ENCODE measurements at regions not wholly inside any gene's neighbourhood (a gene's known extent, or its start where the extent isn't known, plus 50 kb on each side); places are given as distances from the start of the nearest gene placed in this dataset.
"Not testable (repeated sequence)": the region's sequence is repeated elsewhere in the genome, so short reads cannot be mapped to it uniquely, and the experiment has no call there.

DNA sequence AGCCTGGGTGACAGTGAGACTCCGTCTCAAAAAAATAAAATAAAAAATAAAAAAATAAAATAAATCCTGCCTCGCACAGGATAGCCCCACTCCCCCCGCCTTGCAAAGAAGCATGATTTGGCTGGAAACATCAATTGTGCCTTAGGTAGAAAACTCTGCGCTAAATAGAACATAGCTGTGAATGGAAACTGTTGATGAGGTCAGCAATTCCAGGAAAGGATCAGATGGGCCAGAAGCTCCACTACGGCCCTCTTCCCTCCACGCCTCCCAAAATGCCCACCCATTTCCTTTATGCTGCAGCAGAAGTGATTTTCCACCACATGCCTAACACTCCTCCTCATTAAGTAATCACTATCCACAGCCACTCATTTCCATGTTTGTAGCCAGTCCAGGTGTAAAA lies 473.4 kb downstream of the XYLT1 start:
- TF ChIP-seq EZH2phosphoT487 (IDR thresholded peaks at IDR 0.05), result no peak
- TF ChIP-seq, protein P1, sequence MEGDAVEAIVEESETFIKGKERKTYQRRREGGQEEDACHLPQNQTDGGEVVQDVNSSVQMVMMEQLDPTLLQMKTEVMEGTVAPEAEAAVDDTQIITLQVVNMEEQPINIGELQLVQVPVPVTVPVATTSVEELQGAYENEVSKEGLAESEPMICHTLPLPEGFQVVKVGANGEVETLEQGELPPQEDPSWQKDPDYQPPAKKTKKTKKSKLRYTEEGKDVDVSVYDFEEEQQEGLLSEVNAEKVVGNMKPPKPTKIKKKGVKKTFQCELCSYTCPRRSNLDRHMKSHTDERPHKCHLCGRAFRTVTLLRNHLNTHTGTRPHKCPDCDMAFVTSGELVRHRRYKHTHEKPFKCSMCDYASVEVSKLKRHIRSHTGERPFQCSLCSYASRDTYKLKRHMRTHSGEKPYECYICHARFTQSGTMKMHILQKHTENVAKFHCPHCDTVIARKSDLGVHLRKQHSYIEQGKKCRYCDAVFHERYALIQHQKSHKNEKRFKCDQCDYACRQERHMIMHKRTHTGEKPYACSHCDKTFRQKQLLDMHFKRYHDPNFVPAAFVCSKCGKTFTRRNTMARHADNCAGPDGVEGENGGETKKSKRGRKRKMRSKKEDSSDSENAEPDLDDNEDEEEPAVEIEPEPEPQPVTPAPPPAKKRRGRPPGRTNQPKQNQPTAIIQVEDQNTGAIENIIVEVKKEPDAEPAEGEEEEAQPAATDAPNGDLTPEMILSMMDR (IDR thresholded peaks at IDR 0.05), result no peak
- no peak for TF ChIP-seq EZH2 (IDR thresholded peaks at IDR 0.05)
- no peak overlapping the region for H3K4me2 ChIP-seq
- Mint-ChIP-seq H3K27ac (no peak overlapping the region), H3K4me1 (peaks cover 12% of the 10 kb centered on the region), H3K9me3 (no peaks in the 10 kb centered on the region), H3K4me3 (no peak overlapping the region), H3K36me3 (no peaks in the 10 kb centered on the region), H3K27me3 (ENCODE audit: insufficient read depth, low read depth) (no peaks in the 10 kb centered on the region)
- no peaks in the 10 kb centered on the region for H4K20me1 ChIP-seq (ENCODE audit: low read depth)
- H3K9ac ChIP-seq, result no peak overlapping the region
- no peak for DNase-seq (ENCODE audit: low spot score)
- no peaks in the 10 kb centered on the region for H3K27me3 ChIP-seq
- peaks cover 9% of the 10 kb centered on the region for H3F3A ChIP-seq (ENCODE audit: low read depth)
- no peaks in the 10 kb centered on the region for H3K36me3 ChIP-seq
- H3K9me3 ChIP-seq (ENCODE audit: low read depth), result no peaks in the 10 kb centered on the region
- H3K79me2 ChIP-seq (ENCODE audit: low read depth), result no peaks in the 10 kb centered on the region
- no peak overlapping the region for H2AFZ ChIP-seq (replicated peaks)
- H3K4me3 ChIP-seq, result no peak overlapping the region
- no peak overlapping the region for H3K27ac ChIP-seq
- H3K4me1 ChIP-seq, result peaks cover 13% of the 10 kb centered on the region

DNA sequence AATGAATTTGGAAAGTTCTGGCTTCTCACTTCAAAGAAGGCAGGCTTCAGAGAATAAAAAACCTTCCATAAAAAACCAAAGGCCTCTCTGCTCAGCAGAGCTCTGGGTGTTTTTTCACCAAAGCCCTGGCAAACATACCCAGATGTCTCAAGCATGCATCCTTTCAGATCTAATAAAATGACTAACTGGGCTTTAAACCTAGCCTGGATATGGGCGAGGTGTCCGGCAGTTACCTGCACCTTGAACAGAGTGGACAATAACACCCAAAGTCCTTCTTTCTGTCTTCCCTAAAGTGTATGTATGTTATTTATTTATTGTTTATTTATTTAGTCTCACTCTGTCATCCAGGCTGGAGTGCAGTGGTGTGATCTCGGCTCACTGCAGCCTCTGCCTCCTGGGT lies 469.3 kb downstream of the XYLT1 start:
- Histone ChIP-seq H3K9me3 (ENCODE audit: low read depth) (no peaks in the 10 kb centered on the region), H3K4me2 (no peak overlapping the region), H3K4me1 (no peaks in the 10 kb centered on the region), H3K79me2 (ENCODE audit: low read depth) (no peaks in the 10 kb centered on the region), H3K27me3 (no peaks in the 10 kb centered on the region), H3K36me3 (no peaks in the 10 kb centered on the region), H3F3A (ENCODE audit: low read depth) (no peaks in the 10 kb centered on the region), H3K9ac (no peak overlapping the region), H3K27ac (no peak overlapping the region), H3K4me3 (no peak overlapping the region), H4K20me1 (ENCODE audit: low read depth) (no peaks in the 10 kb centered on the region), H2AFZ (replicated peaks) (no peak overlapping the region)
- H3K27me3 Mint-ChIP-seq (ENCODE audit: insufficient read depth, low read depth), result peaks cover 3% of the 10 kb centered on the region
- no peak overlapping the region for H3K27ac Mint-ChIP-seq
- DNase-seq (ENCODE audit: low spot score), result no peak
- H3K4me3 Mint-ChIP-seq, result no peak overlapping the region
- no peaks in the 10 kb centered on the region for H3K36me3 Mint-ChIP-seq
- no peaks in the 10 kb centered on the region for H3K4me1 Mint-ChIP-seq
- TF ChIP-seq, protein P1 (IDR thresholded peaks at IDR 0.05), result no peak
- H3K9me3 Mint-ChIP-seq, result peaks cover 15% of the 10 kb centered on the region

DNA sequence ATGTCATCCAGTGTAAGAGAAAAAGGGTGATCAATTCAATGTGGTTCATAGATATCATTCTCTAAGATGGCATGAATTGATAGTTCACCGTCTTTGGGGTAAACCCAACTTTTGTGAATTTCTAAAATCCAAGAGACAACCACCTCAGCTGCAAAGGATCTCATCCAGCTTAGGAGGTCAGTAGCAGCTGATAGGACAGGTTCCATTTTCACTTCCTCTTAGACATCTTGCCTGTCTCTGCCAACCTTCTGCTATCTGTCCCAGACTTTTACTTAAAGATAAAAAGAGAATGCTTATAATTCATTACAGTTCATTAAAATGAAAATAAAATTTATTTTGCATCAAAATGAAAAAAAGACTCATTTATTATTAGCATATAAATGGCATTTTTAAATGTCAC lies 468.2 kb downstream of the XYLT1 start:
- no peaks in the 10 kb centered on the region for H3K4me1 ChIP-seq
- no peak overlapping the region for H3K27ac ChIP-seq
- H3K36me3 ChIP-seq, result no peaks in the 10 kb centered on the region
- Mint-ChIP-seq H3K4me1 (no peaks in the 10 kb centered on the region), H3K36me3 (no peaks in the 10 kb centered on the region), H3K27ac (no peak overlapping the region), H3K9me3 (peaks cover 15% of the 10 kb centered on the region), H3K27me3 (ENCODE audit: insufficient read depth, low read depth) (peaks cover 3% of the 10 kb centered on the region), H3K4me3 (no peak overlapping the region)
- no peak overlapping the region for H3K4me2 ChIP-seq
- H4K20me1 ChIP-seq (ENCODE audit: low read depth), result no peaks in the 10 kb centered on the region
- no peaks in the 10 kb centered on the region for H3K9me3 ChIP-seq (ENCODE audit: low read depth)
- H3F3A ChIP-seq (ENCODE audit: low read depth), result no peaks in the 10 kb centered on the region
- no peak overlapping the region for H3K4me3 ChIP-seq
- H3K27me3 ChIP-seq, result no peaks in the 10 kb centered on the region
- H2AFZ ChIP-seq (replicated peaks), result no peak overlapping the region
- TF ChIP-seq, protein P1 (IDR thresholded peaks at IDR 0.05), result no peak
- TF ChIP-seq EZH2phosphoT487 (IDR thresholded peaks at IDR 0.05) (no peak), EZH2 (IDR thresholded peaks at IDR 0.05) (no peak)
- H3K9ac ChIP-seq, result no peak overlapping the region
- no peaks in the 10 kb centered on the region for H3K79me2 ChIP-seq (ENCODE audit: low read depth)
- DNase-seq (ENCODE audit: low spot score), result no peak

DNA sequence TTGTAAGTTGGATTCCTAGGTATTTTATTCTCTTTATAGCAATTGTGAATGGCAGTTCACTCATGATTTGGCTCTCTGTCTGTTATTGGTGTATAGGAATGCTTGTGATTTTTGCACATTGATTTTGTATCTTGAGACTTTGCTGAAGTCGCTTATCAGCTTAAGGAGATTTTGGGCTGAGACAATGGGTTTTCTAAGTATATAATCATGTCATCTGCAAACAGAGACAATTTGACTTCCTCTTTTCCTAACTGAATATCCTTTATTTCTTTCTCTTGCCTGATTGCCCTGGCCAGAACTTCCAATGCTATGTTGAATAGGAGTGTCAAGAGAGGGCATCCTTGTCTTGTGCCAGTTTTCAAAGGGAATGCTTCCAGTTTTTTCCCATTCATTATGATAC lies 464.8 kb downstream of the XYLT1 start:
- DNase-seq (ENCODE audit: low spot score); H3F3A ChIP-seq (ENCODE audit: low read depth); H3K27ac ChIP-seq; H3K9ac ChIP-seq; H3K27ac Mint-ChIP-seq; H2AFZ ChIP-seq (replicated peaks); H3K79me2 ChIP-seq (ENCODE audit: low read depth); H3K4me3 Mint-ChIP-seq; H3K27me3 ChIP-seq; H3K4me1 Mint-ChIP-seq; H3K9me3 ChIP-seq (ENCODE audit: low read depth); H3K4me1 ChIP-seq; H4K20me1 ChIP-seq (ENCODE audit: low read depth); H3K4me3 ChIP-seq; H3K4me2 ChIP-seq; H3K36me3 Mint-ChIP-seq; H3K36me3 ChIP-seq; H3K27me3 Mint-ChIP-seq (ENCODE audit: insufficient read depth, low read depth): not testable (repeated sequence)
- H3K9me3 Mint-ChIP-seq, result peaks cover 15% of the 10 kb centered on the region

Data from neural progenitor cell (in vitro differentiated cells).